MCF 10A (cell line): ENCODE measurements at regions not wholly inside any gene's neighbourhood (a gene's known extent, or its start where the extent isn't known, plus 50 kb on each side); places are given as distances from the start of the nearest gene placed in this dataset.

Experiments
- BruUV-seq: library from RNA; stranded (reverse); fragments of 400-500 nt; replicated peaks from 2 replicates; lab custom pipeline; 2021; lab: Mats Ljungman, UMichigan
- CTCF ChIA-PET: fragments of 300-600 bp; sonication (Branson Sonifier 250); formaldehyde crosslinking; extraction: SDS; loops from one replicate; lab custom pipeline; 2021; ENCODE audit warnings: antibody characterized with exemption, inconsistent platforms; lab: Yijun Ruan, JAX
- POLR2A ChIA-PET: fragments of 300-600, 350-650 bp; sonication (Branson Sonifier 250); formaldehyde crosslinking; extraction: SDS; loops from one replicate; lab custom pipeline; 2020; ENCODE audit warnings: antibody characterized with exemption, inconsistent platforms; lab: Yijun Ruan, JAX
- DNase-seq: peaks from one replicate; pipeline ENCODE4 v3.0.0-alpha.2; 2018; ENCODE audit not compliant: unreplicated experiment
- H3K27ac Mint-ChIP-seq: one replicate; pipeline ENCODE4 v1.8.0; 2022; ENCODE audit warnings: mild to moderate bottlenecking, low read depth, mixed read lengths; ENCODE audit not compliant: unreplicated experiment
- H3K27me3 Mint-ChIP-seq: one replicate; pipeline ENCODE4 v1.8.0; 2022; ENCODE audit warnings: mixed read lengths; ENCODE audit not compliant: insufficient read depth, unreplicated experiment
- H3K36me3 Mint-ChIP-seq: one replicate; pipeline ENCODE4 v1.8.0; 2022; ENCODE audit warnings: mild to moderate bottlenecking, moderate library complexity, mixed read lengths; ENCODE audit not compliant: insufficient read depth, unreplicated experiment
- H3K4me1 Mint-ChIP-seq: one replicate; pipeline ENCODE4 v1.8.0; 2022; ENCODE audit warnings: mixed read lengths; ENCODE audit not compliant: insufficient read depth, unreplicated experiment
- H3K4me3 Mint-ChIP-seq: one replicate; pipeline ENCODE4 v1.8.0; 2022; ENCODE audit warnings: mild to moderate bottlenecking, moderate library complexity, mixed read lengths; ENCODE audit not compliant: unreplicated experiment
- H3K9me3 Mint-ChIP-seq: one replicate; pipeline ENCODE4 v1.8.0; 2022; ENCODE audit warnings: mixed read lengths; ENCODE audit not compliant: unreplicated experiment
- CTCF ChIP-seq: fragments of 200-600 bp; IDR thresholded peaks from one replicate; pipeline ENCODE4 v1.8.0; 2022; ENCODE audit warnings: antibody characterized with exemption, mild to moderate bottlenecking; ENCODE audit not compliant: unreplicated experiment
- intact Hi-C: fragments of 100-400 bp; cut with micrococcal nuclease; formaldehyde crosslinking; loops from 2 replicates; pipeline ENCODE4 v1.14.1; 2022

GRCh38 chr11:122330279-122330965 lies 214.4 kb upstream of the BLID start:
- Mint-ChIP-seq H3K4me1 (peaks cover 8% of the 10 kb centered on the region), H3K9me3 (no peaks in the 10 kb centered on the region), H3K36me3 (peaks cover 19% of the 10 kb centered on the region), H3K4me3 (no peak overlapping the region), H3K27ac (no peak overlapping the region), H3K27me3 (no peaks in the 10 kb centered on the region)
- POLR2A ChIA-PET: interaction anchor here (1.4 to 2.4 kb wide), 2 partner anchors 13 to 37 kb away, joined by 4 to 7 read pairs; no protein-coding TSS in a partner anchor
- no peak for DNase-seq
- CTCF ChIA-PET: interaction anchor here (1.0 kb wide), 1 partner anchor 11 kb away, joined by 3 read pairs; no protein-coding TSS in a partner anchor
- intact Hi-C loops: no loop called here
- BruUV-seq: no TSS peak
- no peak for TF ChIP-seq CTCF

DNA sequence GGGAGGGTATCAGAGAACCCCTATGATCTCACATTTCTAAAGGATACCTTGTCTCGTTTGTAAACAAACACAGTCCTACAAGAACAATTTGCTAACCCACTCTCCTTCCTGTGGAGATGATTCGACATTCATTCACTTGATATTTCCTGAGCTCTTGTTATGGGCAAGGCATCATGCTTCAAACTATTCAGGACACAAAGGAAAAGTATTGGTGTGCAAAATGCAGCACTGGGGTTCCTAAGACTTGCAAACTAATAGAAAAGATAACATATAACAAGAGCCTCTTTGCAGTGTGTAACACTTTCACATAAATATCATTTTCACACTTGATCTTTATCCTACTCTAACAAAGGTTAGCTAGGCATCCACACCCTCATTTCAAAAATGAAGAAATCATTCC lies 211.5 kb upstream of the BLID start:
- Mint-ChIP-seq H3K4me1 (peaks cover 13% of the 10 kb centered on the region), H3K36me3 (peaks cover 12% of the 10 kb centered on the region), H3K9me3 (no peaks in the 10 kb centered on the region), H3K27me3 (no peaks in the 10 kb centered on the region), H3K27ac (no peak overlapping the region), H3K4me3 (no peak overlapping the region)
- BruUV-seq: no TSS peak
- TF ChIP-seq CTCF: no peak
- CTCF ChIA-PET: interaction anchor here (0.6 to 1.1 kb wide), 3 partner anchors 11 to 178 kb away, joined by 3 to 4 read pairs (median 3); no protein-coding TSS in a partner anchor
- DNase-seq: no peak
- intact Hi-C loops: no loop called here
- POLR2A ChIA-PET: interaction anchor here (0.6 kb wide), 1 partner anchor 227 kb away, joined by 4 read pairs; no protein-coding TSS in a partner anchor

- no peak for DNase-seq
- ChIA-PET POLR2A (no interaction called here), CTCF (interaction anchor here (0.6 to 0.8 kb wide), 3 partner anchors 46 to 188 kb away, joined by 3 to 4 read pairs (median 3); no protein-coding TSS in a partner anchor)
- Mint-ChIP-seq H3K9me3 (no peaks in the 10 kb centered on the region), H3K4me3 (no peak overlapping the region), H3K27me3 (no peaks in the 10 kb centered on the region), H3K36me3 (peaks cover 6% of the 10 kb centered on the region), H3K27ac (no peak overlapping the region), H3K4me1 (peaks cover 12% of the 10 kb centered on the region)
- no peak for TF ChIP-seq CTCF
- intact Hi-C loops: no loop called here
- no TSS peak for BruUV-seq
Observed at GRCh38 chr11:122323754-122324421, 207.9 kb upstream of the BLID start.

DNA sequence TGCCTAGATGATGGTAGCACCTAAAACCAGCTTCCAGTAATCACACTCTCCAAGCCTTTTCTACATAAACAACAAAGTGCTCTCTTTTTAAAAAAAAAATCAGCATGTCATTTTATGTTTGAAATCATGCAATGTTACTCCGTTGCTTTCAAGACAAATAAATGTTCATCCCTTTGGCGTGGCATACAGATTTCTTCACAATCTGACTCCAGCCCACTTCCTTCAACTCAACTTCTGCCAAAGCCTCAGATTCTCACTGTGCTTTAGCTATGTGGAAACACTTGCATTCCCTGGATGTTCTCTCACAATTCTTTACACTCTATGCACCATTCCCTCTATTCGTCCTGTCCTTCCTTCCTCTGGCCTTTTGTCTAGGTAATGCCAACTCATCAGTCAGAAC lies 206.3 kb upstream of the BLID start:
- peak; percentile 14 for DNase-seq
- no peak overlapping the region for H3K27ac Mint-ChIP-seq
- ChIA-PET CTCF (no interaction called here), POLR2A (no interaction called here)
- no TSS peak for BruUV-seq
- H3K4me3 Mint-ChIP-seq: no peak overlapping the region
- H3K9me3 Mint-ChIP-seq: no peaks in the 10 kb centered on the region
- no peak for TF ChIP-seq CTCF
- peaks cover 12% of the 10 kb centered on the region for H3K4me1 Mint-ChIP-seq
- intact Hi-C loops: no loop called here
- peaks cover 11% of the 10 kb centered on the region for H3K36me3 Mint-ChIP-seq
- H3K27me3 Mint-ChIP-seq: no peaks in the 10 kb centered on the region
